Cardiac muscle cell (in vitro differentiated cells and primary cell): ENCODE measurements at regions not wholly inside any gene's neighbourhood (a gene's known extent, or its start where the extent isn't known, plus 50 kb on each side); places are given as distances from the start of the nearest gene placed in this dataset.

Source experiments
- DNase-seq, 2 donors: peaks; one replicate each; pipeline versions ENCODE4 v3.0.0 to v3.0.0-alpha.2; 2010 to 2017; ENCODE audit warnings: low read depth in 1 of 2, low spot score in 1 of 2
- H3K27ac ChIP-seq: fragments of 200-600 bp; sonication (generic); 2 replicates; pipeline ENCODE4 v1.5.1; 2016
- H3K27me3 ChIP-seq: fragments of 200-600 bp; sonication (generic); 2 replicates; pipeline ENCODE4 v1.6.0; 2016; ENCODE audit warnings: control low read depth
- H3K36me3 ChIP-seq: fragments of 200-600 bp; sonication (generic); 2 replicates; pipeline ENCODE4 v1.5.1; 2016; ENCODE audit warnings: control low read depth
- H3K4me1 ChIP-seq: fragments of 200-600 bp; sonication (generic); 2 replicates; pipeline ENCODE4 v1.8.1; 2017; ENCODE audit warnings: low read depth, mild to moderate bottlenecking, mixed run types
- H3K4me3 ChIP-seq: fragments of 200-600 bp; sonication (generic); 2 replicates; pipeline ENCODE4 v1.5.1; 2016; ENCODE audit warnings: mild to moderate bottlenecking
- H3K9me3 ChIP-seq: fragments of 200-600 bp; sonication (generic); 2 replicates; pipeline ENCODE4 v1.5.1; 2017; ENCODE audit warnings: low read depth, mild to moderate bottlenecking, control low read depth
- TF ChIP-seq, protein P1 (sequence below): IDR thresholded peaks from 2 replicates; pipeline ENCODE4 v1.5.1; 2012; ENCODE audit warnings: low read depth, mild to moderate bottlenecking, low read length

- DNase-seq = no peak
- H3K36me3 ChIP-seq = no peaks in the 10 kb centered on the region
- TF ChIP-seq, protein P1, sequence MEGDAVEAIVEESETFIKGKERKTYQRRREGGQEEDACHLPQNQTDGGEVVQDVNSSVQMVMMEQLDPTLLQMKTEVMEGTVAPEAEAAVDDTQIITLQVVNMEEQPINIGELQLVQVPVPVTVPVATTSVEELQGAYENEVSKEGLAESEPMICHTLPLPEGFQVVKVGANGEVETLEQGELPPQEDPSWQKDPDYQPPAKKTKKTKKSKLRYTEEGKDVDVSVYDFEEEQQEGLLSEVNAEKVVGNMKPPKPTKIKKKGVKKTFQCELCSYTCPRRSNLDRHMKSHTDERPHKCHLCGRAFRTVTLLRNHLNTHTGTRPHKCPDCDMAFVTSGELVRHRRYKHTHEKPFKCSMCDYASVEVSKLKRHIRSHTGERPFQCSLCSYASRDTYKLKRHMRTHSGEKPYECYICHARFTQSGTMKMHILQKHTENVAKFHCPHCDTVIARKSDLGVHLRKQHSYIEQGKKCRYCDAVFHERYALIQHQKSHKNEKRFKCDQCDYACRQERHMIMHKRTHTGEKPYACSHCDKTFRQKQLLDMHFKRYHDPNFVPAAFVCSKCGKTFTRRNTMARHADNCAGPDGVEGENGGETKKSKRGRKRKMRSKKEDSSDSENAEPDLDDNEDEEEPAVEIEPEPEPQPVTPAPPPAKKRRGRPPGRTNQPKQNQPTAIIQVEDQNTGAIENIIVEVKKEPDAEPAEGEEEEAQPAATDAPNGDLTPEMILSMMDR = no peak
These were observed 263.1 kb upstream of the HTR2A start for GRCh38 chr13:47159853-47160550.

DNA sequence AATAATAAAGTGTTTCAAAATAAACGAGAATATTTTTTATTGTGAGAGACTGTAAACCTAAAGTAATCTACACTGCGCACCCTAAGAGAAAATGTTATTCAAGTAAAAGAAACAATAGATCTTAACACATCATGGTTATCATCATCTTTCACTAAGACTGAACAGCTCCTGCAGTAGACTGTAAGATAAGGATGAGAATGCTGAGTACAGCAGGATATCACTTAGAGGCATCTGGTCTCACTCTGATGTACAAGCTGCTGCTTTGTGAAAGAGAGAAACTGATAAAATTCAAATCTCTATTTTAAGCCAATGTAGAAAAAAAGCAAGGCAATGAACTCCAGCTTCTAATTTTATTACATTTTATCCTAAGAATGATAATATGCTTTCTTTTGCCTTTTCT is 261.7 kb upstream of the HTR2A start:
- H3K27ac ChIP-seq = no peak overlapping the region
- H3K36me3 ChIP-seq = no peaks in the 10 kb centered on the region
- no peak overlapping the region for H3K4me3 ChIP-seq
- H3K4me1 ChIP-seq = peaks cover 11% of the 10 kb centered on the region
- DNase-seq = no peak
- no peaks in the 10 kb centered on the region for H3K27me3 ChIP-seq
- TF ChIP-seq, protein P1 = no peak
- no peaks in the 10 kb centered on the region for H3K9me3 ChIP-seq

More at GRCh38 chr13:47159853-47160550, 263.1 kb upstream of the HTR2A start:
- Histone ChIP-seq H3K4me1 (peaks cover 11% of the 10 kb centered on the region), H3K27ac (no peak overlapping the region), H3K9me3 (no peaks in the 10 kb centered on the region), H3K27me3 (no peaks in the 10 kb centered on the region), H3K4me3 (no peak overlapping the region)

- TF ChIP-seq, protein P1 = no peak
- Histone ChIP-seq H3K9me3 (no peaks in the 10 kb centered on the region), H3K4me1 (no peaks in the 10 kb centered on the region), H3K27me3 (no peaks in the 10 kb centered on the region), H3K36me3 (no peaks in the 10 kb centered on the region), H3K27ac (no peak overlapping the region), H3K4me3 (no peak overlapping the region)
- no peak for DNase-seq
These were observed 251.7 kb upstream of the HTR2A start for GRCh38 chr13:47148543-47148942.

DNA sequence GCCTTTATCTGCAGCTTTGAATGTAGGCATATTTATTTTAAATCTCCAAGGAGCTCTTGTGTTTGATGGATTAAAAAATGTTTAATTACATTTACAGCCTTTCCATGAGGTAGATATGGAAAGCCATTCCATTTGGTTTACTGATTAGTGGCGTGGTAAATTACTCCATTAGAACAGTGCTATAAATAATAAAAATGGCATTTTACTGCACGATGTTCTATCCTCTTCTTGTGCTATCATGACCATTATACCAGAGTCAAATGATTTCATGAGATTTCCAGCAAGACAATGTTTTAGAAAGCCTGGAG is 250.9 kb upstream of the HTR2A start:
- no peaks in the 10 kb centered on the region for H3K9me3 ChIP-seq
- no peaks in the 10 kb centered on the region for H3K36me3 ChIP-seq
- no peak for DNase-seq
- H3K4me3 ChIP-seq = no peak overlapping the region
- TF ChIP-seq, protein P1 = no peak
- no peak overlapping the region for H3K27ac ChIP-seq
- H3K4me1 ChIP-seq = no peaks in the 10 kb centered on the region
- H3K27me3 ChIP-seq = no peaks in the 10 kb centered on the region

DNA sequence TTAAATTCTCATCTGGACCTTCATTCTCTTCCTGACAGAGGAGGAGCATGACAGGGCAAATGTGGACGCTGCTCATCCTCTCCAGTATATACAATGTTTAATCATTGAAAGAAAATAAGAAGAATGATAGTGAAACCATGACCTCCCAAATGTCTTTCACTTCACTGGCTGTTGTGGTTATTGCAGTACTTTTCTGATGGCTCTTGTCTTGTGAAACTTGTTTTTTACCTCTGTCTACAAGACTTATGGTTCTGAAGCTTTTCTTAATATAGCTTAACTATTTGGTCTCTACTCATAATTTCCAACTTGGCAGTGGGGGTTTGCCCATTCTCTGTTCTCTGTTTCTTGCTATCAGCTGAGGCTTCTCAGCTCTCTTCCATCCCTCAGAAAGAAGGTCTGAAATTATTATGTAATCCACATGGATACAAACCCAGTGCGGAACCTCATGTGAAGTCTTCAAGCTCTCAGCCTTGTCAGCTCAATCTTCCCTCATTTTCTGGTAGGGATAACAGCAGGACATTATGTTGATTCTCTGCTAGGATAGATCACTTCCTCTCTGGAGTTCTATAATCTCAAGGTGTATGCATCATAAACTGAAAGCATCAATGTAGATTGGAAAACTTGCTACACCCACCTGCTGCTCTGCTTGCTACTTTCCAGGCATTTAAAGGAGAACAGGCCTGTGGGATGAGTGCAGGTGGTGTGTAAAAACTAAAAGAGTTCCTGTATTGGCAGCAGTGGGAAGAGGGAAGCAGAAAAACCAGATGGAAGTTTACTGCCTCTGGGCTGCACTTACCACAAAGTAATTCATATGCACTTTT is 250.3 kb upstream of the HTR2A start:
- Histone ChIP-seq H3K4me1 (peaks cover 2% of the 10 kb centered on the region), H3K4me3 (no peak overlapping the region), H3K36me3 (no peaks in the 10 kb centered on the region), H3K27me3 (no peaks in the 10 kb centered on the region), H3K9me3 (no peaks in the 10 kb centered on the region), H3K27ac (no peak overlapping the region)
- DNase-seq = no peak
- TF ChIP-seq, protein P1 = no peak
